Type B pancreatic cell (in vitro differentiated cells): ENCODE measurements at regions not wholly inside any gene's neighbourhood (a gene's known extent, or its start where the extent isn't known, plus 50 kb on each side); places are given as distances from the start of the nearest gene placed in this dataset.

Experiments used
- DNase-seq: peaks from one replicate; pipeline ENCODE4 v3.0.0; 2021; ENCODE audit warnings: mixed read lengths; ENCODE audit not compliant: unreplicated experiment; ENCODE audit errors: extremely low spot score
- H3K27ac Mint-ChIP-seq: 2 replicates; pipeline ENCODE4 v1.8.0; 2021; ENCODE audit warnings: mild to moderate bottlenecking, mixed read lengths
- H3K27me3 Mint-ChIP-seq: 2 replicates; pipeline ENCODE4 v1.8.0; 2021; ENCODE audit warnings: mixed read lengths
- H3K36me3 Mint-ChIP-seq: 2 replicates; pipeline ENCODE4 v1.8.0; 2021; ENCODE audit warnings: mixed read lengths
- H3K4me1 Mint-ChIP-seq: one replicate; pipeline ENCODE4 v1.8.0; 2021; ENCODE audit warnings: mixed read lengths; ENCODE audit not compliant: unreplicated experiment
- H3K4me3 Mint-ChIP-seq: 2 replicates; pipeline ENCODE4 v1.8.0; 2021; ENCODE audit warnings: mild to moderate bottlenecking, mixed read lengths
- H3K9me3 Mint-ChIP-seq: 2 replicates; pipeline ENCODE4 v1.8.0; 2021; ENCODE audit warnings: mixed read lengths
- TF ChIP-seq, protein P1 (sequence below): fragments of 200-600 bp; sonication (generic); conservative IDR thresholded peaks from 2 replicates; pipeline ENCODE4 v1.5.0; 2021; ENCODE audit warnings: antibody characterized with exemption, mild to moderate bottlenecking

DNA sequence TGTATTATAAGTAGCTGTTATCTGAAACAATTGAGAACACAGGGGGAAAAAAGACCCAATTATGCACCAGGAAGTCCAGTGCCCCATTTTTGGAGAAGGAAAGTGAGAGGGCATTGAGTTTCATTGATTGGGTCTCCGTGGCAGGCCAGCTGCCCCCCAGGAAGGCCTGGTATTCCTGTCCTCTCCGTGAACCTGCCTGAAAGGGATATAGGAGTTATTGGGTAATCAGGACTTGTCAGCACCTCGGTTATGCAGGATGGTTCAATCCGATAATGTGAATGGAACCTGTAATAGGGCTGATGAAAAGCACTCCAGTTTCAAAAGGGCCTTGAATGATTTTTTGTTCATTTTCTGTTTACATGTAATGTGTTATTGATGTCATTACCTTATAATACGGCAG lies 122.0 kb upstream of the RARB start:
- H3K9me3 Mint-ChIP-seq: peaks cover 5% of the 10 kb centered on the region
- H3K4me1 Mint-ChIP-seq: peaks cover 38% of the 10 kb centered on the region
- H3K27ac Mint-ChIP-seq: peak overlapping the region; percentile 11
- DNase-seq: no peak
- peaks cover 4% of the 10 kb centered on the region for H3K36me3 Mint-ChIP-seq
- H3K27me3 Mint-ChIP-seq: no peaks in the 10 kb centered on the region
- H3K4me3 Mint-ChIP-seq: no peak overlapping the region
- TF ChIP-seq, protein P1, sequence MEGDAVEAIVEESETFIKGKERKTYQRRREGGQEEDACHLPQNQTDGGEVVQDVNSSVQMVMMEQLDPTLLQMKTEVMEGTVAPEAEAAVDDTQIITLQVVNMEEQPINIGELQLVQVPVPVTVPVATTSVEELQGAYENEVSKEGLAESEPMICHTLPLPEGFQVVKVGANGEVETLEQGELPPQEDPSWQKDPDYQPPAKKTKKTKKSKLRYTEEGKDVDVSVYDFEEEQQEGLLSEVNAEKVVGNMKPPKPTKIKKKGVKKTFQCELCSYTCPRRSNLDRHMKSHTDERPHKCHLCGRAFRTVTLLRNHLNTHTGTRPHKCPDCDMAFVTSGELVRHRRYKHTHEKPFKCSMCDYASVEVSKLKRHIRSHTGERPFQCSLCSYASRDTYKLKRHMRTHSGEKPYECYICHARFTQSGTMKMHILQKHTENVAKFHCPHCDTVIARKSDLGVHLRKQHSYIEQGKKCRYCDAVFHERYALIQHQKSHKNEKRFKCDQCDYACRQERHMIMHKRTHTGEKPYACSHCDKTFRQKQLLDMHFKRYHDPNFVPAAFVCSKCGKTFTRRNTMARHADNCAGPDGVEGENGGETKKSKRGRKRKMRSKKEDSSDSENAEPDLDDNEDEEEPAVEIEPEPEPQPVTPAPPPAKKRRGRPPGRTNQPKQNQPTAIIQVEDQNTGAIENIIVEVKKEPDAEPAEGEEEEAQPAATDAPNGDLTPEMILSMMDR: no peak

- Mint-ChIP-seq H3K9me3 (peaks cover 5% of the 10 kb centered on the region), H3K36me3 (peaks cover 4% of the 10 kb centered on the region), H3K4me1 (peaks cover 39% of the 10 kb centered on the region), H3K27me3 (no peaks in the 10 kb centered on the region), H3K27ac (peak overlapping the region; percentile 1), H3K4me3 (no peak overlapping the region)
- TF ChIP-seq, protein P1: no peak
- no peak for DNase-seq
Measured at GRCh38 chr3:25306705-25307104, 121.4 kb upstream of the RARB start.

DNA sequence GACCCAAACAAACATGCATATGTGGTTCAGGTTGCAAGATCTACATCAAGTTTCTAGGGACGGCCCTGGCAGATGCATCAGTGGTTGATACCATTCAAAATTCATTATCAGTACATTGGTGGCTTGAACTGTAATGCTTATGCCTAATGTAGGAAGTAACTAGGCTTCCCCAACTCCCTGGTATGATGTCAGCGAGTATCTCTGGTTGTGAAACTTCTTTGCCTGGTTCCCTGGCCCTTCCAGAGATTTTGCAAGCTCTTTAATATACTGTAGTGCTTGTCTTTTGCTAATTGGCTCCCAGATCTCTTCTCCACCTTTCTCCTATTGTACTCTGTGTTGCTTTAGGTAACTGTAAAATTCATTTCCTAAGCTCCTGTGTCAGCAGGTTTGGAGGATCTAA lies 114.8 kb upstream of the RARB start:
- H3K4me1 Mint-ChIP-seq: peaks cover 4% of the 10 kb centered on the region
- no peaks in the 10 kb centered on the region for H3K27me3 Mint-ChIP-seq
- TF ChIP-seq, protein P1: no peak
- H3K4me3 Mint-ChIP-seq: no peak overlapping the region
- no peak overlapping the region for H3K27ac Mint-ChIP-seq
- H3K36me3 Mint-ChIP-seq: no peaks in the 10 kb centered on the region
- H3K9me3 Mint-ChIP-seq: no peaks in the 10 kb centered on the region
- no peak for DNase-seq

- Mint-ChIP-seq H3K27me3 (no peaks in the 10 kb centered on the region), H3K4me3 (no peak overlapping the region), H3K27ac (no peak overlapping the region), H3K9me3 (peaks cover 11% of the 10 kb centered on the region), H3K36me3 (no peaks in the 10 kb centered on the region), H3K4me1 (no peaks in the 10 kb centered on the region)
- no peak for DNase-seq
- TF ChIP-seq, protein P1: no peak
Measured at GRCh38 chr3:25324954-25325655, 103.0 kb upstream of the RARB start.

GRCh38 chr3:25335356-25335755 lies 92.7 kb upstream of the RARB start:
- H3K36me3 Mint-ChIP-seq: peaks cover 5% of the 10 kb centered on the region
- no peak for DNase-seq
- H3K27me3 Mint-ChIP-seq: no peaks in the 10 kb centered on the region
- no peak overlapping the region for H3K27ac Mint-ChIP-seq
- H3K4me1 Mint-ChIP-seq: peaks cover 18% of the 10 kb centered on the region
- no peak overlapping the region for H3K4me3 Mint-ChIP-seq
- peaks cover 11% of the 10 kb centered on the region for H3K9me3 Mint-ChIP-seq
- TF ChIP-seq, protein P1: no peak
